GM12875 (cell line): ENCODE measurements at regions not wholly inside any gene's neighbourhood (a gene's known extent, or its start where the extent isn't known, plus 50 kb on each side); places are given as distances from the start of the nearest gene placed in this dataset.

Experiments
- H3K4me3 ChIP-seq: one replicate; pipeline ENCODE4 v1.5.1; 2011; ENCODE audit warnings: low read depth, low read length, control low read depth
- TF ChIP-seq, protein P1 (sequence below): IDR thresholded peaks from 2 replicates; pipeline ENCODE4 v1.5.1; 2011; ENCODE audit warnings: low read depth, mild to moderate bottlenecking, control low read depth, inconsistent platforms, low read length, moderate library complexity, borderline replicate concordance; ENCODE audit not compliant: insufficient read depth

DNA sequence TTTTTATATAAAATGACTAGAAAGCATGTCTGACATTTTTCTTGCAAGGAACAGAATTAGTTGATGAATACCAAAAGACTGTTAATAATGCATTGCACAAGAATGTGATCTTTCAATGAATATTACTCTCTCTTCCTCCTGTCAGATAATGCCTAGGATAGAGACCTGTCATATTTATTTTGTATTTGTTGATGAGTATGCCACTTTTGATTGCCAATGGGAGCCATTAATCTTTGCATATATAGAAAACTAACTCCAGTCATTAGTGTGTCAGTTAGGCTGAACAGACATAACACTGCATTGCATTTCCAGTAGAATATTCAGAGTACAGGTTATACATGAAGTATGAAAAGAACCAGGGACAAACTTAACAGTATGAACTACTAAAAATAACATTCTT is 1125.3 kb downstream of the LRFN5 start:
- H3K4me3 ChIP-seq = no peak overlapping the region
- TF ChIP-seq, protein P1, sequence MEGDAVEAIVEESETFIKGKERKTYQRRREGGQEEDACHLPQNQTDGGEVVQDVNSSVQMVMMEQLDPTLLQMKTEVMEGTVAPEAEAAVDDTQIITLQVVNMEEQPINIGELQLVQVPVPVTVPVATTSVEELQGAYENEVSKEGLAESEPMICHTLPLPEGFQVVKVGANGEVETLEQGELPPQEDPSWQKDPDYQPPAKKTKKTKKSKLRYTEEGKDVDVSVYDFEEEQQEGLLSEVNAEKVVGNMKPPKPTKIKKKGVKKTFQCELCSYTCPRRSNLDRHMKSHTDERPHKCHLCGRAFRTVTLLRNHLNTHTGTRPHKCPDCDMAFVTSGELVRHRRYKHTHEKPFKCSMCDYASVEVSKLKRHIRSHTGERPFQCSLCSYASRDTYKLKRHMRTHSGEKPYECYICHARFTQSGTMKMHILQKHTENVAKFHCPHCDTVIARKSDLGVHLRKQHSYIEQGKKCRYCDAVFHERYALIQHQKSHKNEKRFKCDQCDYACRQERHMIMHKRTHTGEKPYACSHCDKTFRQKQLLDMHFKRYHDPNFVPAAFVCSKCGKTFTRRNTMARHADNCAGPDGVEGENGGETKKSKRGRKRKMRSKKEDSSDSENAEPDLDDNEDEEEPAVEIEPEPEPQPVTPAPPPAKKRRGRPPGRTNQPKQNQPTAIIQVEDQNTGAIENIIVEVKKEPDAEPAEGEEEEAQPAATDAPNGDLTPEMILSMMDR = no peak

- no peak overlapping the region for H3K4me3 ChIP-seq
- TF ChIP-seq, protein P1 = no peak
These were observed 1124.8 kb downstream of the LRFN5 start for GRCh38 chr14:42731480-42731879.

- TF ChIP-seq, protein P1 = no peak
- no peak overlapping the region for H3K4me3 ChIP-seq
These were observed 1123.0 kb downstream of the LRFN5 start for GRCh38 chr14:42729681-42730080.

DNA sequence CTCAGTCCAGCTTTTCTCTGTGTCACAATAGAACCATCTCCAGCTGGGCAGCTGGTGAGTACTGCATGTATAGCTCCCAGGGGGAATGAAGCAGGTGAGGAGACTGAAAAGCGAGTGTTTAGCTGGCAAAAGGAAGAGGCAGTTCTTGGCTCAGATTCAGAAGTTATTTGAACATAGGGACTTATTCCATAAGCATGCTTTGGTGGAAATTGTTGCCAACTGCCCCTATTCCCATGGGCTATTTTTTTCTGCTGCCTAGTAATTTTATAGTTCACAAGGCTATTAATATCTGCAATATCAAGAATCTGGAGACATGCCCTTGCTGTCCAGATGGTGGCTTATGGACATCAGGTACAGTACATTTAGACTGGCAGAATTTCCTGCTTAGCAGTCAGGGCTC is 1112.7 kb downstream of the LRFN5 start:
- H3K4me3 ChIP-seq = no peak overlapping the region
- TF ChIP-seq, protein P1 = no peak

DNA sequence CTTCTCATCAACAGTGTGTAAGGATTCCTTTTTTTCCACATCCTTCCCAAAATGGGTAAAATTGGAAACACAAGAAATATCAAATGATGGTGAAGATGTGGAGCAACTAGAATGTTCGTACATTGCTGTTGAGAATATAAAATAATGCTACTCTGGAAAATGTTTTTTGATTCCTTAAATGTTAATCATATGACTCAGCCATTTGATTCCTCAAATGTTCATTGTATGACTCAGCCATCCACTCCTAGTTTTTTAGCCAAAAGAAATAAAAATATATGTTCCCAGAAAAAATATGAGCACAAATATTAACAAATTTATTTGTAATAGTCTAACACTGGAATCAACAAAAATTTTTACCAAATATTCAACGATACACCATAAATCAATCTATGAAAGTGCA is 1108.6 kb downstream of the LRFN5 start:
- TF ChIP-seq, protein P1 = no peak

DNA sequence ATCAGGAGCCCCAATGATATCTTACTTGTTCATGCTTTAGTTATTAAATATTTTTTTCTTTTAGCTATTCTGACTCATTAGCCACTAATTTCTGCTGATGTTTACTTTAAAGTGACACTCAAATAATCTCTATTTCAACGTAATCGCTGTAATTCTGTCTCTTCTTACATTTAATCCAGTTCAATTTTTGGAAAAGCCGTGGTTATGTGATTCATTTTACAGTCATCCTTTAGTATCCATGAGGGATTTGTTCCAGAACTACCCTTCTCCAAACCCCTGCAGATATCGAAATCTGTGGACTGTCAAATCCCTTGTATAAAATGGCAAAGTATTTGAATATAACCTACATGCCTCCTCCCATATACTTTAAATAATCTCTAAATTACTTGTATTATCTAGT is 1103.4 kb downstream of the LRFN5 start:
- TF ChIP-seq, protein P1 = no peak
- H3K4me3 ChIP-seq = no peak overlapping the region

More for the DNA sequence above, 1108.6 kb downstream of the LRFN5 start:
- no peak overlapping the region for H3K4me3 ChIP-seq

GRCh38 chr14:42703501-42703900 is 1096.8 kb downstream of the LRFN5 start:
- no peak overlapping the region for H3K4me3 ChIP-seq
- TF ChIP-seq, protein P1 = no peak
